ENCODE measurements at regions not wholly inside any gene's neighbourhood (a gene's known extent, or its start where the extent isn't known, plus 50 kb on each side); places are given as distances from the start of the nearest gene placed in this dataset.

GRCh38 chr12:68406911-68407310 lies 74.7 kb upstream of the MDM1 start:
- Mint-ChIP-seq H3K27me3 (ENCODE audit: low read depth) (peaks cover 18% of the 10 kb centered on the region), H3K36me3 (ENCODE audit: low read depth) (no peaks in the 10 kb centered on the region), H3K9me3 (no peaks in the 10 kb centered on the region), H3K4me3 (ENCODE audit: low read depth) (no peak overlapping the region), H3K27ac (no peak overlapping the region), H3K4me1 (ENCODE audit: low read depth) (peaks cover 17% of the 10 kb centered on the region)
- no peak for DNase-seq (ENCODE audit: low spot score)
- intact Hi-C loops (cut with micrococcal nuclease), result no loop called here

- H3K9me3 Mint-ChIP-seq, result no peaks in the 10 kb centered on the region
- no peak for DNase-seq (ENCODE audit: low spot score)
- peaks cover 15% of the 10 kb centered on the region for H3K27me3 Mint-ChIP-seq (ENCODE audit: low read depth)
- H3K4me3 Mint-ChIP-seq (ENCODE audit: low read depth), result no peak overlapping the region
- intact Hi-C loops (cut with micrococcal nuclease), result no loop called here
- H3K36me3 Mint-ChIP-seq (ENCODE audit: low read depth), result no peaks in the 10 kb centered on the region
- peaks cover 9% of the 10 kb centered on the region for H3K4me1 Mint-ChIP-seq (ENCODE audit: low read depth)
- H3K27ac Mint-ChIP-seq, result no peak overlapping the region
Measured at GRCh38 chr12:68410018-68410660, 78.0 kb upstream of the MDM1 start.

- no peaks in the 10 kb centered on the region for H3K36me3 Mint-ChIP-seq (ENCODE audit: low read depth)
- peaks cover 6% of the 10 kb centered on the region for H3K4me1 Mint-ChIP-seq (ENCODE audit: low read depth)
Measured at GRCh38 chr12:68411371-68411770, 79.2 kb upstream of the MDM1 start.

GRCh38 chr12:68414988-68415387 lies 82.8 kb upstream of the MDM1 start:
- no peak for DNase-seq (ENCODE audit: low spot score)
- no peak overlapping the region for H3K4me3 Mint-ChIP-seq (ENCODE audit: low read depth)
- intact Hi-C loops (cut with micrococcal nuclease), result no loop called here

More at GRCh38 chr12:68411371-68411770, 79.2 kb upstream of the MDM1 start:
- H3K27me3 Mint-ChIP-seq (ENCODE audit: low read depth), result peaks cover 8% of the 10 kb centered on the region
- intact Hi-C loops (cut with micrococcal nuclease), result no loop called here
- no peak overlapping the region for H3K27ac Mint-ChIP-seq
- no peaks in the 10 kb centered on the region for H3K9me3 Mint-ChIP-seq
- H3K4me3 Mint-ChIP-seq (ENCODE audit: low read depth), result no peak overlapping the region
- no peak for DNase-seq (ENCODE audit: low spot score)

GRCh38 chr12:68416350-68416749 lies 84.2 kb upstream of the MDM1 start:
- no peaks in the 10 kb centered on the region for H3K36me3 Mint-ChIP-seq (ENCODE audit: low read depth)
- H3K4me3 Mint-ChIP-seq (ENCODE audit: low read depth), result no peak overlapping the region
- intact Hi-C loops (cut with micrococcal nuclease), result no loop called here
- H3K9me3 Mint-ChIP-seq, result no peaks in the 10 kb centered on the region
- no peaks in the 10 kb centered on the region for H3K27me3 Mint-ChIP-seq (ENCODE audit: low read depth)
- DNase-seq (ENCODE audit: low spot score), result no peak
- H3K27ac Mint-ChIP-seq, result no peak overlapping the region
- peaks cover 5% of the 10 kb centered on the region for H3K4me1 Mint-ChIP-seq (ENCODE audit: low read depth)

More at GRCh38 chr12:68414988-68415387, 82.8 kb upstream of the MDM1 start:
- H3K9me3 Mint-ChIP-seq, result no peaks in the 10 kb centered on the region
- peaks cover 5% of the 10 kb centered on the region for H3K4me1 Mint-ChIP-seq (ENCODE audit: low read depth)
- no peak overlapping the region for H3K27ac Mint-ChIP-seq
- H3K36me3 Mint-ChIP-seq (ENCODE audit: low read depth), result no peaks in the 10 kb centered on the region
- H3K27me3 Mint-ChIP-seq (ENCODE audit: low read depth), result peaks cover 1% of the 10 kb centered on the region

- Mint-ChIP-seq H3K27ac (no peak overlapping the region), H3K4me3 (ENCODE audit: low read depth) (no peak overlapping the region), H3K9me3 (no peaks in the 10 kb centered on the region), H3K4me1 (ENCODE audit: low read depth) (peaks cover 5% of the 10 kb centered on the region), H3K27me3 (ENCODE audit: low read depth) (no peaks in the 10 kb centered on the region), H3K36me3 (ENCODE audit: low read depth) (no peaks in the 10 kb centered on the region)
- no peak for DNase-seq (ENCODE audit: low spot score)
- intact Hi-C loops (cut with micrococcal nuclease), result no loop called here
Measured at GRCh38 chr12:68416826-68417225, 84.7 kb upstream of the MDM1 start.

GRCh38 chr12:68418137-68418460 lies 85.9 kb upstream of the MDM1 start:
- Mint-ChIP-seq H3K27ac (no peak overlapping the region), H3K36me3 (ENCODE audit: low read depth) (no peaks in the 10 kb centered on the region), H3K4me1 (ENCODE audit: low read depth) (peaks cover 6% of the 10 kb centered on the region), H3K27me3 (ENCODE audit: low read depth) (no peaks in the 10 kb centered on the region), H3K9me3 (no peaks in the 10 kb centered on the region), H3K4me3 (ENCODE audit: low read depth) (no peak overlapping the region)
- intact Hi-C loops (cut with micrococcal nuclease), result no loop called here
- no peak for DNase-seq (ENCODE audit: low spot score)

GRCh38 chr12:68420225-68421010 lies 88.3 kb upstream of the MDM1 start:
- no peaks in the 10 kb centered on the region for H3K27me3 Mint-ChIP-seq (ENCODE audit: low read depth)
- no peak overlapping the region for H3K27ac Mint-ChIP-seq
- H3K36me3 Mint-ChIP-seq (ENCODE audit: low read depth), result no peaks in the 10 kb centered on the region
- no peak overlapping the region for H3K4me3 Mint-ChIP-seq (ENCODE audit: low read depth)
- intact Hi-C loops (cut with micrococcal nuclease), result no loop called here
- DNase-seq (ENCODE audit: low spot score), result no peak
- no peaks in the 10 kb centered on the region for H3K9me3 Mint-ChIP-seq
- peaks cover 7% of the 10 kb centered on the region for H3K4me1 Mint-ChIP-seq (ENCODE audit: low read depth)

- no peak for DNase-seq (ENCODE audit: low spot score)
- Mint-ChIP-seq H3K27ac (no peak overlapping the region), H3K27me3 (ENCODE audit: low read depth) (no peaks in the 10 kb centered on the region), H3K4me1 (ENCODE audit: low read depth) (peaks cover 7% of the 10 kb centered on the region), H3K36me3 (ENCODE audit: low read depth) (no peaks in the 10 kb centered on the region), H3K4me3 (ENCODE audit: low read depth) (no peak overlapping the region), H3K9me3 (no peaks in the 10 kb centered on the region)
- intact Hi-C loops (cut with micrococcal nuclease), result no loop called here
Measured at GRCh38 chr12:68422159-68422558, 90.0 kb upstream of the MDM1 start.

- Mint-ChIP-seq H3K36me3 (ENCODE audit: low read depth) (no peaks in the 10 kb centered on the region), H3K27me3 (ENCODE audit: low read depth) (no peaks in the 10 kb centered on the region), H3K27ac (no peak overlapping the region), H3K4me3 (ENCODE audit: low read depth) (no peak overlapping the region), H3K9me3 (no peaks in the 10 kb centered on the region), H3K4me1 (ENCODE audit: low read depth) (peaks cover 1% of the 10 kb centered on the region)
- intact Hi-C loops (cut with micrococcal nuclease), result no loop called here
- no peak for DNase-seq (ENCODE audit: low spot score)
Measured at GRCh38 chr12:68422956-68423574, 90.9 kb upstream of the MDM1 start.

- Mint-ChIP-seq H3K4me3 (ENCODE audit: low read depth) (no peak overlapping the region), H3K27ac (no peak overlapping the region), H3K4me1 (ENCODE audit: low read depth) (peaks cover 1% of the 10 kb centered on the region), H3K9me3 (no peaks in the 10 kb centered on the region), H3K36me3 (ENCODE audit: low read depth) (no peaks in the 10 kb centered on the region), H3K27me3 (ENCODE audit: low read depth) (no peaks in the 10 kb centered on the region)
- no peak for DNase-seq (ENCODE audit: low spot score)
- intact Hi-C loops (cut with micrococcal nuclease), result no loop called here
Measured at GRCh38 chr12:68425998-68426397, 93.8 kb upstream of the MDM1 start.

- H3K9me3 Mint-ChIP-seq, result no peaks in the 10 kb centered on the region
- intact Hi-C loops (cut with micrococcal nuclease), result no loop called here
- H3K36me3 Mint-ChIP-seq (ENCODE audit: low read depth), result no peaks in the 10 kb centered on the region
- no peaks in the 10 kb centered on the region for H3K27me3 Mint-ChIP-seq (ENCODE audit: low read depth)
- no peak overlapping the region for H3K27ac Mint-ChIP-seq
- no peak for DNase-seq (ENCODE audit: low spot score)
- H3K4me3 Mint-ChIP-seq (ENCODE audit: low read depth), result no peak overlapping the region
- no peaks in the 10 kb centered on the region for H3K4me1 Mint-ChIP-seq (ENCODE audit: low read depth)
Measured at GRCh38 chr12:68428211-68428610, 96.0 kb upstream of the MDM1 start.

GRCh38 chr12:68428724-68429501 lies 96.8 kb upstream of the MDM1 start:
- H3K27ac Mint-ChIP-seq, result no peak overlapping the region
- H3K9me3 Mint-ChIP-seq, result no peaks in the 10 kb centered on the region
- no peaks in the 10 kb centered on the region for H3K27me3 Mint-ChIP-seq (ENCODE audit: low read depth)
- no peaks in the 10 kb centered on the region for H3K4me1 Mint-ChIP-seq (ENCODE audit: low read depth)
- intact Hi-C loops (cut with micrococcal nuclease), result no loop called here
- DNase-seq (ENCODE audit: low spot score), result no peak
- H3K36me3 Mint-ChIP-seq (ENCODE audit: low read depth), result no peaks in the 10 kb centered on the region
- no peak overlapping the region for H3K4me3 Mint-ChIP-seq (ENCODE audit: low read depth)
